ENCODE measurements at regions not wholly inside any gene's neighbourhood (a gene's known extent, or its start where the extent isn't known, plus 50 kb on each side); places are given as distances from the start of the nearest gene placed in this dataset.
"Not testable (repeated sequence)": the region's sequence is repeated elsewhere in the genome, so short reads cannot be mapped to it uniquely, and the experiment has no call there.

- DNase-seq (ENCODE audit: low spot score) = no peak
These were observed 381.6 kb downstream of the DSEL start for GRCh38 chr18:67134911-67135310.

- no peak for DNase-seq (ENCODE audit: low spot score)
These were observed 382.9 kb downstream of the DSEL start for GRCh38 chr18:67133669-67134068.

GRCh38 chr18:67132919-67133318, 383.6 kb downstream of the DSEL start:
- no peak for DNase-seq (ENCODE audit: low spot score)

DNA sequence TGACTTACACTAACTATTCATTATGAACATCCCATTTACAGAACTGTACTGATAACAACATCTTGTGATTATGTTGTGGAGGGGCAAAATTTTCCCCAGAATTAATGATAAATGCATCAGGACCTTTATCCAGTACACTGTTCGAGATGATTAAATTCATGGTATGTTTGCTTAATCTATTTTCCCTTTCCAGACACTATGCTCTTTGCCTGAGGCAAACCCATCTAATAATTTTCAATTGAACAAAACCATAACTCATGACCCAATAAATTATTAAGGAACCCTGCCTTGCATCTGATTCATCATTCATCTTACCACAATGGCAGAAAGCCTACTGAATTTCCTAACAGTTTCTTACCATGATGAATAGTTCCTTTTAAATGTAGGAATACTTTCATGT, 385.0 kb downstream of the DSEL start:
- DNase-seq (ENCODE audit: low spot score) = no peak

- DNase-seq (ENCODE audit: low spot score) = not testable (repeated sequence)
These were observed 389.8 kb downstream of the DSEL start for GRCh38 chr18:67126751-67127150.

GRCh38 chr18:67123901-67124300, 392.6 kb downstream of the DSEL start:
- no peak for DNase-seq (ENCODE audit: low spot score)

DNA sequence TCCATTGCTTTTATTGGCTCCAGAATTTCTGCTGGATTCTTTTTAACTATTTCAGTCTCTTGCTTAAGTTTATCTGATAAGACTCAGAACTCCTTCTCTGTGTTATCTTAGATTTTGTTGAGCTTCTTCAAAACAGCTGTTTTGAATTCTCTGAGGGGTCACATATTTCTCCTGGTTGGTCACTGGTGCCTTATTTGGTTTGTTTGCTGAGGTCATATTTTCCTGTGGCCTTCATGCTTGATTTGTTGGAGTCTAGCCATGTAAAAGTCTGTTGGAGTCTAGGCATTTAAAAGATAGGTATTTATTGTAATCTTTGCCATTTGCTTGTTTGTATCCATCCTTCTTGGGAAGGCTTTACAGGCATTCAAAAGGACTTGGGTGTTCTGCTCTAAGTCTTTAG, 398.7 kb downstream of the DSEL start:
- DNase-seq (ENCODE audit: low spot score) = no peak

DNA sequence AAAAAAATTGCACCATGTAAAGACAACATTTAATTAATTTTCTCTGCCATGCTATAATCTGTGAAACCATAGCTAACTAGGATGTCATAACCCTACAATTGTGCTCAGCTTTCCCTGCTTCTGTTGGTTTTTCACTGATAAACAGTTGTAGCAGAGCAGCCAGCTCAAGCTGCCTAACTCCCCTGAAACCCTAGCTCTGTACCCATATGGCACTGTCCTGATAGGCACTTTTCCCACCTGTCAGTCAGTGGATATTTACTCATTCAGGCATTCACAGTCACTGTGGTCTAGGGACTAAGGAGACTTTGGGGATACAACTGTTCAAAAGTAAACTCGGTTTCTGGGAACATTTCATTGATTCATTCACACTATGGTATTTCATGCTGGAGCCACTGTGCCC, 407.0 kb downstream of the DSEL start:
- DNase-seq (ENCODE audit: low spot score) = no peak

DNA sequence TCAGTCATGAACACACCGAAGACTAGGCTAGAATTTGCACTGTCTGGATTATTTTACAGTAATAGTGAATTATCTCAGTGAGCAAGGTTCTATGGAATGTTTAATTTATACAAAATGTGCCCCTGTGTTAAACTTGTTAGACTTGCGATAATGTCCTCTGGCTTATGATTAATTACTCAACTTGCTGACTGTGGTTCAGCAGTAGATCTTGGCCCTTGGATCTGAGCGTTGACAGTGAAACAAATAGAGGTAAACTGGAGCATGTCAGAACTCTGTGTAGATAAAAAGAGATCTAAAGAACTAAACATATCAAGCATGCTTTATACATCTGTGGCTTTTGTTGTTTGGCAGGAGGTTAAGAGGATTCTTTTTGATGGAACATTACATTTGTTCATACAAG, 407.6 kb downstream of the DSEL start:
- no peak for DNase-seq (ENCODE audit: low spot score)

DNA sequence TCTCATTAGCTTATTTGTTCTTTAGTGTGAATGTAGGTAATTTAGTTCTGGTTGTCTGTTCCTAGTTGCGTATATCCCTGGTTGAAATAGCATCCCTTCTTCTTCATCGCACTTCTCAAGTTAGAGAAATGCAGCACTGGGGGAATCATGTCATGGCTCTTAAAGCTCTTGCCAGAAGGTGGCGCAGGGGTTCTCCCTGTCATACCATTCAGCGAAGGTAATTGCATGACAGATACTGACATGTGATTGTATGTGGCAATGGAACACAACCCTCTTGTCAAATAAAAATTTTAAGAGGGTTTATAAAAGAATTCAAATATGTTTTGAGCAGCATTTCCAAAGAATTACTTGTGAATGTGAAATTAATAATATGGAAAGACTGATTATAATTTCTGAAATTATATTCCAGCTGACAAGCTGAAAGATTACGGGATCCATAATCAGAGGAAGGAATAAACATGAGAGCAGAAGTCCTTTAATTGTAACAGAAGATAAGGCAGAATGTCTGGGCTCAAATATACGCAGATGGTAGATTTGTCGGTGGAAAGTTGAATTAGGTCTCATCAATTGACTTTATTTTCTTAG, 411.7 kb downstream of the DSEL start:
- peak; percentile 25 for DNase-seq (ENCODE audit: low spot score)

GRCh38 chr18:67094123-67094522, 422.4 kb downstream of the DSEL start:
- no peak for DNase-seq (ENCODE audit: low spot score)

DNA sequence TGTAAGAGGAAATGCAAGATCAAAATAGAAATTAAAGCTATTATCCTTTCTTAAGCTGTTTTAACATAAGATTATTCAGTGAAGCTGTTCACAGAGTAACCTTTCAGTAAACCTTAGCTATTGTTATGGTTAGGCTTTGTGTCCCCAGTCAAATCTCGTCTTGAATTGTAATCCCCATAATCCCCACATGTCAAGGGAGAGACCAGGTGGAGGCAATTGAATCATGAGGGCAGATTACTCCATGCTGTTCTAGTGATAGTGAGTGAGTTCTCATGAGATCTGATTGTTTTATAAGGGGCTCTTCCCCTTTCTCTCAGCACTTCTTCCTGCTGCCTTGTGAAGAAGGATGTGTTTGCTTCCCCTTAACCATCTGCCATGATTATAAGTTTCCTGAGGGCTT, 424.4 kb downstream of the DSEL start:
- DNase-seq (ENCODE audit: low spot score) = no peak

GRCh38 chr18:67081482-67082211, 434.9 kb downstream of the DSEL start:
- no peak for DNase-seq (ENCODE audit: low spot score)

GRCh38 chr18:67080601-67081000, 435.9 kb downstream of the DSEL start:
- DNase-seq (ENCODE audit: low spot score) = no peak

GRCh38 chr18:67074309-67074708, 442.2 kb downstream of the DSEL start:
- DNase-seq (ENCODE audit: low spot score) = no peak

- no peak for DNase-seq (ENCODE audit: low spot score)
These were observed 443.7 kb downstream of the DSEL start for GRCh38 chr18:67072791-67073190.

GRCh38 chr18:67068608-67069007, 447.9 kb downstream of the DSEL start:
- no peak for DNase-seq (ENCODE audit: low spot score)

- DNase-seq (ENCODE audit: low spot score) = no peak
These were observed 443.4 kb upstream of the CDH19 start for GRCh38 chr18:67047334-67047733.

- no peak for DNase-seq (ENCODE audit: low spot score)
These were observed 439.4 kb upstream of the CDH19 start for GRCh38 chr18:67043276-67043675.

DNA sequence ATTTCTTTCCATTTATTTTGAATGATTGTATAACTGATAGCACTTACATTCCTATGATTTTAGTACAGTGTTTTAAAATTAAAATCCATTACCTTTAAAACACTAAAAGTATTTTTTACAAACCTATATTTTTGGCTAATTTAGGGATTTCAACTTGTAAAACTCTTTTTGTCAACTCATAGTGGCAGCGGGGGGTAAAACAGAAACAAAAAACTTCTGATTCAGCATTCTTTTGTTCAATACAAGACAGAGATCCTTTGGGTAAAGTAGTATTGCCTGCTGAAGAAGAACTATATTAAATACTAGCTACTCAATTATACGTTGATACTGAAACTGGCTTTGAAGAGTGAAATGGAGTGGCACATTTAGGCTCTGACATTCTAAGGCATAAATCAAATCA, 437.4 kb upstream of the CDH19 start:
- no peak for DNase-seq (ENCODE audit: low spot score)

DNA sequence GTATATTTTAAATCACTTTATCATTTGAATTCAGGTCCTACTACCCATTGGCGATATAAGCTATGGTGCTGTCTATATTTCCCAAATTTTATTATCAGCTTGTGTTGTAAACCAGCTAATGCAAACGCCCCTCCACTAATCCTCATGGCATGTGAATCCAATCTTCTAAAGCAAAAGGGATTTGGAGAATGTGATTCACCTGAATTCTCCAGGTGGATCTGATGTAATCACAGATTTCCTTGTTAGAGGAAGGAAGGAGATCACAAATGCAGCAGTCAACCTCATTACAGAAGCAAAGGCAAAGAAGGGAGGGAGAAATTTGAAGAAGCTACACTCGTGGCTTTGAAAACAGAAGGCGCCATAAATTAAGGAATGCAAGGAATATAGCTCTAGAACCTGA, 431.1 kb upstream of the CDH19 start:
- no peak for DNase-seq (ENCODE audit: low spot score)

GRCh38 chr18:67023059-67023458, 419.2 kb upstream of the CDH19 start:
- no peak for DNase-seq (ENCODE audit: low spot score)

GRCh38 chr18:67010919-67011318, 407.0 kb upstream of the CDH19 start:
- no peak for DNase-seq (ENCODE audit: low spot score)

DNA sequence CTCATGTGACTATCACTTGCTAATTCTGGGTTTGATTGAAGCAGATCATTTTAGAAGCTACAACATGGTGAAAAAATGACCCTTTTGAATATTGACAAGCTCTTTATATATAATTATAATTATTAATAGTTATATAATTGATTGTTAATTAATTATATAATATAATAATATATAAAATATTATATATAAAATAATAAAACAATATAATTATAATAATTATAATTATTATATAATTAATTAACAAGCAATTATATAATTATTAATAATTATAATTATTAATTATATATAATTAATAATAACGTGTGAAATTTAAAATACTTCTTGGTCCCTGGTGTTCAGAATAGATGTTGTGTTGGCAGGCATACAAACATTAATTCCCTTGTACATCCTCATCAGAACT, 404.1 kb upstream of the CDH19 start:
- DNase-seq (ENCODE audit: low spot score) = no peak

All from AG08395 (cell line).